Bronchial epithelial cell (primary cell): ENCODE measurements at regions not wholly inside any gene's neighbourhood (a gene's known extent, or its start where the extent isn't known, plus 50 kb on each side); places are given as distances from the start of the nearest gene placed in this dataset.

ENCODE experiments used
- DNase-seq: peaks from one replicate; pipeline ENCODE4 v3.0.0-alpha.2; 2010; ENCODE audit warnings: low read depth
- FAIRE-seq: peaks from 2 replicates; lab custom pipeline; 2011; peaks lifted over from hg19 to GRCh38; lab: Jason Lieb, UNC
- H3K27me3 ChIP-seq: 2 replicates; pipeline ENCODE4 v1.5.1; 2011; ENCODE audit warnings: low read length; ENCODE audit not compliant: control insufficient read depth, insufficient read depth
- H3K36me3 ChIP-seq: 2 replicates; pipeline ENCODE4 v1.5.1; 2011; ENCODE audit warnings: low read length; ENCODE audit not compliant: control insufficient read depth, insufficient read depth
- H3K4me3 ChIP-seq: 2 replicates; pipeline ENCODE4 v1.5.1; 2011; ENCODE audit warnings: mild to moderate bottlenecking, low read depth, low read length, control low read depth
- CTCF ChIP-seq: IDR thresholded peaks from 2 replicates; pipeline ENCODE4 v1.5.1; 2011; ENCODE audit warnings: mild to moderate bottlenecking, moderate library complexity, low read length, control low read depth, inconsistent platforms; ENCODE audit not compliant: insufficient read depth, severe bottlenecking

GRCh38 chr13:34502011-34502410 is 440.1 kb upstream of the NBEA start:
- TF ChIP-seq CTCF, result no peak
- no peak for FAIRE-seq
- peak; percentile 58 for DNase-seq
- no peaks in the 10 kb centered on the region for H3K36me3 ChIP-seq
- no peaks in the 10 kb centered on the region for H3K27me3 ChIP-seq
- no peak overlapping the region for H3K4me3 ChIP-seq

- no peak overlapping the region for H3K4me3 ChIP-seq
- no peak for TF ChIP-seq CTCF
- H3K36me3 ChIP-seq, result no peaks in the 10 kb centered on the region
- DNase-seq (no peak), FAIRE-seq (no peak)
- no peaks in the 10 kb centered on the region for H3K27me3 ChIP-seq
Measured at GRCh38 chr13:34502621-34503020, 439.4 kb upstream of the NBEA start.

- H3K36me3 ChIP-seq, result no peaks in the 10 kb centered on the region
Measured at GRCh38 chr13:34506796-34507195, 435.3 kb upstream of the NBEA start.

GRCh38 chr13:34507630-34508029 is 434.4 kb upstream of the NBEA start:
- Histone ChIP-seq H3K4me3 (no peak overlapping the region), H3K36me3 (no peaks in the 10 kb centered on the region), H3K27me3 (no peaks in the 10 kb centered on the region)
- no peak for DNase-seq
- TF ChIP-seq CTCF, result no peak
- no peak for FAIRE-seq

More at GRCh38 chr13:34506796-34507195, 435.3 kb upstream of the NBEA start:
- DNase-seq, result no peak
- TF ChIP-seq CTCF, result no peak
- no peak for FAIRE-seq
- Histone ChIP-seq H3K27me3 (no peaks in the 10 kb centered on the region), H3K4me3 (no peak overlapping the region)

GRCh38 chr13:34512817-34513216 is 429.3 kb upstream of the NBEA start:
- Histone ChIP-seq H3K36me3 (no peaks in the 10 kb centered on the region), H3K4me3 (no peak overlapping the region), H3K27me3 (no peaks in the 10 kb centered on the region)
- no peak for DNase-seq
- no peak for FAIRE-seq
- no peak for TF ChIP-seq CTCF

- TF ChIP-seq CTCF, result no peak
- no peaks in the 10 kb centered on the region for H3K27me3 ChIP-seq
- H3K4me3 ChIP-seq, result no peak overlapping the region
- DNase-seq (no peak), FAIRE-seq (no peak)
- no peaks in the 10 kb centered on the region for H3K36me3 ChIP-seq
Measured at GRCh38 chr13:34513526-34513925, 428.5 kb upstream of the NBEA start.
